ENCODE measurements at regions not wholly inside any gene's neighbourhood (a gene's known extent, or its start where the extent isn't known, plus 50 kb on each side); places are given as distances from the start of the nearest gene placed in this dataset.

DNA sequence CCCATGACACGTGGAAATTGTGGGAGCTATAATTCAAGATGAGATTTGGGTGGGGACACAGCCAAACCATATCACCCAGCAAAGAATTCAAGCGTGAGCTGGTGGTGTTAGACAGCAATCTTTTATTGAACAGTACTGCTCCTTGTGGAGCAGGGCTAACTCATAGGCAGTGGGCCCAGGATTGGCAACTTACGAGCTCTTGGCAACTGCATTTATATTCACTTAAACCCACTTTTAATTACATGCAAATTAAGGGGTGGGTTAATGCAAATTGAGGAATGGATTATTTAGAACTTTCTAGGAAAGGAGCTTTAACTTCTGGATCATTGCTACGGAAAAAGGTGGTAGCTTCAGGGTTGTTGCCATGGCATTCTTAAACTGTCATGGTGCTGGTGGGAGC is 135.6 kb upstream of the KAZN start:
- no peak for DNase-seq (ENCODE audit: extremely low read depth, low read depth)
- TF ChIP-seq CTCF (IDR thresholded peaks at IDR 0.05; ENCODE audit: low read depth, low read length, missing control alignments): no peak
- no peak overlapping the region for H3K4me3 ChIP-seq (replicated peaks; ENCODE audit: low read depth, low read length)

GRCh38 chr1:14466006-14466405 is 132.5 kb upstream of the KAZN start:
- TF ChIP-seq CTCF (IDR thresholded peaks at IDR 0.05; ENCODE audit: low read depth, low read length, missing control alignments): no peak
- H3K4me3 ChIP-seq (replicated peaks; ENCODE audit: low read depth, low read length): no peak overlapping the region
- DNase-seq (ENCODE audit: extremely low read depth, low read depth): no peak

GRCh38 chr1:14467112-14467511 is 131.4 kb upstream of the KAZN start:
- no peak for TF ChIP-seq CTCF (IDR thresholded peaks at IDR 0.05; ENCODE audit: low read depth, low read length, missing control alignments)
- DNase-seq (ENCODE audit: extremely low read depth, low read depth): no peak
- no peak overlapping the region for H3K4me3 ChIP-seq (replicated peaks; ENCODE audit: low read depth, low read length)

DNA sequence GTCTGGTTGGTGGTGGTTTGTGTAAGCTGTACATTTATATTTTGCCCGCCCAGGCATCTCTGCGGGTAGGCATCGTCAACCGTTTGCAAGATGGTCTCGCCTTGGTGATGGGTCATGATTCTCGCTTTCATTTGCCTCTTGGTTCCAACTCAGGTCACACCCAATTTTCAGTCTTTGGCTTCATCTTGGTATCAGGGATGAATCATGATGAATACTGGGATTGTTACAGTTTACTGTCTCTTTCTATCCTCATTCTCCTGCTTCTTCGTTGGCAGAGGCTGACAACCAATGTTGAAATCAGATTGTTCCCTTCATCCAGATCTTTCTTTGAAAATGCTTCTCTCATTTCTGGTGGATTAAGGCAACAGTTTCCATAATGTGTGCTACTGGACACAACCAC is 129.7 kb upstream of the KAZN start:
- H3K4me3 ChIP-seq (replicated peaks; ENCODE audit: low read depth, low read length): no peak overlapping the region
- TF ChIP-seq CTCF (IDR thresholded peaks at IDR 0.05; ENCODE audit: low read depth, low read length, missing control alignments): no peak

DNA sequence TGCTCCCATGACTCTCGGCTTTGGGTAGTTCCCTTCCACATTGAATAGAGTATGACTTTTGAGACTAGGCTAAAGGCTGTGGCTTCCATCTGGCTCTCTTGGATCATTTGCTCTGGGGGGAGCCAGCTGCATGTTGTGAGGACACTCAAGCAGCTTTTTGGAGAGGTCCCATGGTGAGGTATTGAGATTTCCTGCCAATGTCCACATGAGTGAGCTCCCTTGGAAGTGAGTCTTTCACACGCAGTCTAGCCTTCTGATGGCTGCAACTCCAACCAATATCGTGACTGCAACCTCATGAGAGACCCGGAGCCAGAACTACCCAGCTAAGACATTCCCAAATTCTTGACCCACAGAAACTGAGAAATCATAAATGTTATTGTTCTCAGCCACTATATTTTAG is 127.7 kb upstream of the KAZN start:
- TF ChIP-seq CTCF (IDR thresholded peaks at IDR 0.05; ENCODE audit: low read depth, low read length, missing control alignments): no peak
- no peak for DNase-seq (ENCODE audit: extremely low read depth, low read depth)
- H3K4me3 ChIP-seq (replicated peaks; ENCODE audit: low read depth, low read length): no peak overlapping the region

More for the DNA sequence above, 129.7 kb upstream of the KAZN start:
- no peak for DNase-seq (ENCODE audit: extremely low read depth, low read depth)

GRCh38 chr1:14474856-14475255 is 123.6 kb upstream of the KAZN start:
- no peak for TF ChIP-seq CTCF (IDR thresholded peaks at IDR 0.05; ENCODE audit: low read depth, low read length, missing control alignments)
- H3K4me3 ChIP-seq (replicated peaks; ENCODE audit: low read depth, low read length): no peak overlapping the region
- no peak for DNase-seq (ENCODE audit: extremely low read depth, low read depth)

GRCh38 chr1:14476170-14476955 is 122.1 kb upstream of the KAZN start:
- no peak for DNase-seq (ENCODE audit: extremely low read depth, low read depth)
- no peak for TF ChIP-seq CTCF (IDR thresholded peaks at IDR 0.05; ENCODE audit: low read depth, low read length, missing control alignments)
- H3K4me3 ChIP-seq (replicated peaks; ENCODE audit: low read depth, low read length): no peak overlapping the region
